Ishikawa (cell line): ENCODE measurements at regions not wholly inside any gene's neighbourhood (a gene's known extent, or its start where the extent isn't known, plus 50 kb on each side); places are given as distances from the start of the nearest gene placed in this dataset.

Experiments used
- CEBPB ChIP-seq: IDR thresholded peaks from 2 replicates; pipeline ENCODE4 v1.6.1; 2012
- CREB1 ChIP-seq: IDR thresholded peaks from 2 replicates; pipeline ENCODE4 v1.6.1; 2012; ENCODE audit warnings: low read depth
- EGR1 ChIP-seq: IDR thresholded peaks from 2 replicates; pipeline ENCODE4 v1.6.1; 2012
- EP300 ChIP-seq: IDR thresholded peaks from 2 replicates; pipeline ENCODE4 v1.6.1; 2012; ENCODE audit warnings: borderline replicate concordance
- FOXM1 ChIP-seq: IDR thresholded peaks from 2 replicates; pipeline ENCODE4 v1.6.1; 2012; ENCODE audit warnings: low read depth, borderline replicate concordance
- NFIC ChIP-seq: IDR thresholded peaks from 2 replicates; pipeline ENCODE4 v1.6.1; 2012
- RAD21 ChIP-seq: IDR thresholded peaks from 2 replicates; pipeline ENCODE4 v1.6.1; 2012; ENCODE audit warnings: low read depth
- REST ChIP-seq: IDR thresholded peaks from 2 replicates; pipeline ENCODE4 v1.6.1; 2012; ENCODE audit warnings: low read depth, mild to moderate bottlenecking
- TAF1 ChIP-seq: IDR thresholded peaks from 2 replicates; pipeline ENCODE4 v1.6.1; 2012; ENCODE audit warnings: low read depth, mild to moderate bottlenecking
- TCF12 ChIP-seq: IDR thresholded peaks from 2 replicates; pipeline ENCODE4 v1.6.1; 2012; ENCODE audit warnings: low read depth
- TEAD4 ChIP-seq: IDR thresholded peaks from 2 replicates; pipeline ENCODE4 v1.6.1; 2012
- USF1 ChIP-seq: IDR thresholded peaks from 2 replicates; pipeline ENCODE4 v1.6.1; 2012
- YY1 ChIP-seq: IDR thresholded peaks from 2 replicates; pipeline ENCODE4 v1.6.1; 2012; ENCODE audit warnings: low read depth
- ZBTB7A ChIP-seq: IDR thresholded peaks from 2 replicates; pipeline ENCODE4 v1.6.1; 2012; ENCODE audit warnings: low read depth
- TF ChIP-seq, protein P1 (sequence below): IDR thresholded peaks from 2 replicates; pipeline ENCODE4 v1.6.1; 2012

- TF ChIP-seq CREB1 (no peak), TEAD4 (no peak), REST (no peak), RAD21 (no peak), NFIC (no peak), CEBPB (no peak), ZBTB7A (no peak), TAF1 (no peak), EP300 (no peak), YY1 (no peak), EGR1 (no peak)
Observed at GRCh38 chr2:187768995-187769394, 214.8 kb upstream of the TFPI start.

DNA sequence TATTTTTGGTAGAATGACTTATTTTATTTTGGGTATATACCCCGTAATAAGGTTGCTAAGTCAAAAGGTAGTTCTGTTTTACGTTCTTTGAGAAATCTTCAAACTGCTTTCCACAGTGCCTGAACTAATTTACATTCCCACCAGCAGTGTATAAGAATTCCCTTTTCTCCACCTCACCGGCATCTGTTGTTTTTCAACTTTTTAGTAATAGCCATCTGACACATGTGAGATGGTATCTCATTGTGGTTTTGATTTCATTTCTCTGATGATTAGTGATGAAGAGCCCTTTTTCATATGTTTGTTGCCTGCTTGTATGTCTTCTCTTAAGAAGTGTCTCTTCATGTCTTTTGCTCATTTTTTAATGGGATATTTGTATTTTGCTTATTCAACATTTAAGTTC, 215.2 kb upstream of the TFPI start:
- TF ChIP-seq CREB1 (no peak), YY1 (no peak), CEBPB (no peak), FOXM1 (no peak), TEAD4 (no peak), USF1 (no peak), NFIC (no peak), EP300 (no peak), ZBTB7A (no peak), EGR1 (no peak), TAF1 (no peak), TCF12 (no peak), RAD21 (no peak), REST (no peak)
- TF ChIP-seq, protein P1, sequence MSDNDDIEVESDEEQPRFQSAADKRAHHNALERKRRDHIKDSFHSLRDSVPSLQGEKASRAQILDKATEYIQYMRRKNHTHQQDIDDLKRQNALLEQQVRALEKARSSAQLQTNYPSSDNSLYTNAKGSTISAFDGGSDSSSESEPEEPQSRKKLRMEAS, result no peak

DNA sequence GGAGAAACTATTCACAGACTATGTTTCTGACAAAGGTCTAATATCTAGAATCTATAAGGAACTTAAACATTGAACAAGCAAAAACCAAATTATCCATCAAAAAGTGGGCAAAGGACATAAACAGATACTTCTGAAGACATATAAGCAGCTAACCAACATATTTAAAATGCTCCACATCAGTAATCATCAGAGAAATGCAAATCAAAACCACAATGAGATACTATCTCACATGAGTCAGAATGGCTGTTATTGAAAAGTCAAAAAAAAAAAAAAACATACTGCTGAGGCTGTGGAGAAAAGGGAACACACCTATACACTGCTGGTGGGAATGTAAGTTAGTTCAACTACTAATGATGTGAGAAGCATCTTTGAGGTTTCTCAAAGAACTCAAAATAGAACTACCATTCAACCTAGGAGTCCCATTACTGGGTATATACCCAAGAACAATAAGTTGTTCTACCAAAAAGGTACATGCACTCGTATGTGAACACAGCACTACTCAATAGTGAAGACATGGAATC, 220.4 kb upstream of the TFPI start:
- TF ChIP-seq TCF12 (no peak), CREB1 (no peak), TEAD4 (no peak), EP300 (no peak), EGR1 (no peak), FOXM1 (no peak), ZBTB7A (no peak), TAF1 (no peak), CEBPB (no peak), NFIC (no peak), USF1 (no peak), YY1 (no peak), RAD21 (no peak)
- TF ChIP-seq, protein P1, result no peak

GRCh38 chr2:187775196-187775595, 221.0 kb upstream of the TFPI start:
- TF ChIP-seq YY1 (no peak), TEAD4 (no peak), EP300 (no peak), TCF12 (no peak), NFIC (no peak), FOXM1 (no peak), EGR1 (no peak), ZBTB7A (no peak), REST (no peak)
- TF ChIP-seq, protein P1, result no peak

- TF ChIP-seq YY1 (no peak), TEAD4 (no peak), CEBPB (no peak), CREB1 (no peak)
Observed at GRCh38 chr2:187775651-187776050, 221.4 kb upstream of the TFPI start.
